H9 (cell line): ENCODE measurements at regions not wholly inside any gene's neighbourhood (a gene's known extent, or its start where the extent isn't known, plus 50 kb on each side); places are given as distances from the start of the nearest gene placed in this dataset.

Experiments used
- DNase-seq: peaks from one replicate; pipeline ENCODE4 v3.0.0-alpha.2; 2017
- H2AFZ ChIP-seq: one replicate; pipeline ENCODE4 v1.6.1; 2013; ENCODE audit warnings: mild to moderate bottlenecking, low read length, control low read depth, moderate library complexity
- H2AK5ac ChIP-seq: 2 replicates; pipeline ENCODE4 v1.6.1; 2013; ENCODE audit warnings: low read length, control low read depth, mixed read lengths; ENCODE audit not compliant: insufficient read length
- H2BK120ac ChIP-seq: one replicate; pipeline ENCODE4 v1.6.1; 2013; ENCODE audit warnings: low read depth, mild to moderate bottlenecking, low read length, control low read depth, inconsistent platforms; ENCODE audit not compliant: poor library complexity, severe bottlenecking
- H2BK12ac ChIP-seq: 2 replicates; pipeline ENCODE4 v1.6.1; 2013; ENCODE audit warnings: low read length, control low read depth, mixed read lengths, low read depth; ENCODE audit not compliant: insufficient read length
- H2BK15ac ChIP-seq: 2 replicates; pipeline ENCODE4 v1.6.1; 2013; ENCODE audit warnings: low read depth, low read length, control low read depth
- H2BK20ac ChIP-seq: one replicate; pipeline ENCODE4 v1.6.1; 2013; ENCODE audit warnings: low read depth, mild to moderate bottlenecking, low read length, control low read depth, inconsistent platforms; ENCODE audit not compliant: poor library complexity, severe bottlenecking
- H2BK5ac ChIP-seq: 2 replicates; pipeline ENCODE4 v1.6.1; 2013; ENCODE audit warnings: low read length, control low read depth, mixed read lengths; ENCODE audit not compliant: insufficient read length
- H3K14ac ChIP-seq: 2 replicates; pipeline ENCODE4 v1.6.1; 2013; ENCODE audit warnings: low read length, control low read depth; ENCODE audit not compliant: insufficient read depth
- H3K18ac ChIP-seq: 2 replicates; pipeline ENCODE4 v1.6.1; 2013; ENCODE audit warnings: low read depth, mild to moderate bottlenecking, mixed read lengths, low read length, control low read depth; ENCODE audit not compliant: insufficient read length
- H3K23ac ChIP-seq: 2 replicates; pipeline ENCODE4 v1.6.1; 2013; ENCODE audit warnings: low read length, control low read depth, mixed read lengths, low read depth; ENCODE audit not compliant: insufficient read length
- H3K23me2 ChIP-seq: 2 replicates; pipeline ENCODE4 v1.6.1; 2013; ENCODE audit warnings: low read depth, mild to moderate bottlenecking, mixed read lengths, low read length, control low read depth; ENCODE audit not compliant: insufficient read length, poor library complexity, severe bottlenecking
- H3K27ac ChIP-seq: 2 replicates; pipeline ENCODE4 v1.5.1; 2013; ENCODE audit warnings: low read length, control low read depth, mixed read lengths, low read depth; ENCODE audit not compliant: insufficient read length
- H3K27me3 ChIP-seq: 2 replicates; pipeline ENCODE4 v1.6.1; 2013; ENCODE audit warnings: low read length, control low read depth, inconsistent platforms; ENCODE audit not compliant: insufficient read depth
- H3K4ac ChIP-seq: 2 replicates; pipeline ENCODE4 v1.6.1; 2013; ENCODE audit warnings: low read depth, mild to moderate bottlenecking, control low read depth, inconsistent platforms, low read length, moderate library complexity
- H3K4me1 ChIP-seq: 2 replicates; pipeline ENCODE4 v1.6.1; 2013; ENCODE audit warnings: low read length, control low read depth, inconsistent platforms; ENCODE audit not compliant: insufficient read depth
- H3K4me2 ChIP-seq: 2 replicates; pipeline ENCODE4 v1.6.1; 2013; ENCODE audit warnings: low read length, control low read depth, mixed read lengths; ENCODE audit not compliant: insufficient read length, insufficient read depth
- H3K56ac ChIP-seq: 2 replicates; pipeline ENCODE4 v1.6.1; 2013; ENCODE audit warnings: low read depth, mild to moderate bottlenecking, mixed read lengths, low read length, control low read depth; ENCODE audit not compliant: insufficient read length
- H3K79me1 ChIP-seq: 2 replicates; pipeline ENCODE4 v1.6.1; 2013; ENCODE audit warnings: low read depth, mild to moderate bottlenecking, moderate library complexity, low read length, control low read depth, inconsistent platforms; ENCODE audit not compliant: insufficient read depth, poor library complexity, severe bottlenecking
- H3K79me2 ChIP-seq: 2 replicates; pipeline ENCODE4 v1.6.1; 2013; ENCODE audit warnings: low read length, control low read depth, inconsistent platforms; ENCODE audit not compliant: insufficient read depth
- H3K9ac ChIP-seq: 2 replicates; pipeline ENCODE4 v1.6.1; 2013; ENCODE audit warnings: low read length, control low read depth, mixed read lengths; ENCODE audit not compliant: insufficient read length; ENCODE audit errors: extremely low read depth
- H3K9me3 ChIP-seq: one replicate; pipeline ENCODE4 v1.6.1; 2013; ENCODE audit warnings: low read depth, low read length, inconsistent platforms; ENCODE audit not compliant: control insufficient read depth
- H3T11ph ChIP-seq: one replicate; pipeline ENCODE4 v1.6.1; 2013; ENCODE audit warnings: mild to moderate bottlenecking, low read length, control low read depth, inconsistent platforms
- H4K20me1 ChIP-seq: one replicate; pipeline ENCODE4 v1.6.1; 2013; ENCODE audit not compliant: control insufficient read depth, insufficient read length, insufficient read depth
- H4K5ac ChIP-seq: 2 replicates; pipeline ENCODE4 v1.6.1; 2013; ENCODE audit warnings: low read depth, mild to moderate bottlenecking, mixed read lengths, low read length, control low read depth; ENCODE audit not compliant: insufficient read length
- H4K8ac ChIP-seq: replicated peaks from 2 replicates; pipeline ENCODE4 v1.6.1; 2013; ENCODE audit warnings: low read length, control low read depth, mixed read lengths, low read depth; ENCODE audit not compliant: insufficient read length
- H4K91ac ChIP-seq: 2 replicates; pipeline ENCODE4 v1.6.1; 2013; ENCODE audit warnings: low read depth, mild to moderate bottlenecking, moderate library complexity, mixed read lengths, low read length, control low read depth; ENCODE audit not compliant: insufficient read length
- H3K27ac Mint-ChIP-seq, 3 experiments: 2 replicates in 2 of 3; 3 replicates in 1 of 3; pipeline ENCODE4 v1.8.0; 2020 to 2021; ENCODE audit warnings: mixed read lengths in 3 of 3, mild to moderate bottlenecking in 1 of 3, moderate library complexity in 1 of 3
- H3K27me3 Mint-ChIP-seq: 2 replicates; pipeline ENCODE4 v1.8.0; 2021; ENCODE audit warnings: low read depth, mild to moderate bottlenecking, moderate library complexity, mixed read lengths
- H3K36me3 Mint-ChIP-seq, 3 experiments: 2 replicates in 2 of 3; 3 replicates in 1 of 3; pipeline ENCODE4 v1.8.0; 2020 to 2021; ENCODE audit warnings: low read depth in 3 of 3, mixed read lengths in 3 of 3; ENCODE audit not compliant: insufficient read depth in 1 of 3
- H3K4me1 Mint-ChIP-seq, 2 experiments: 2 replicates each; pipeline ENCODE4 v1.8.0; 2020; ENCODE audit warnings: mixed read lengths in 2 of 2
- H3K4me3 Mint-ChIP-seq, 2 experiments: 2 replicates in 1 of 2; 3 replicates in 1 of 2; pipeline ENCODE4 v1.8.0; 2020 to 2021; ENCODE audit warnings: mild to moderate bottlenecking in 2 of 2, mixed read lengths in 2 of 2, moderate library complexity in 1 of 2
- H3K9me3 Mint-ChIP-seq, 2 experiments: 2 replicates in 1 of 2; 3 replicates in 1 of 2; pipeline ENCODE4 v1.8.0; 2020; ENCODE audit warnings: mild to moderate bottlenecking in 2 of 2, mixed read lengths in 2 of 2, moderate library complexity in 1 of 2
- WGBS: extraction: QIAGEN DNeasy Blood & Tissue Kit; methylation state at CpG from one replicate; pipeline ENCODE4 v1.1.7; 2013; ENCODE audit warnings: missing lambda C conversion rate, low lambda C conversion rate, mixed read lengths; ENCODE audit not compliant: insufficient read length; ENCODE audit errors: extremely low coverage; 5-methylcytosine and 5-hydroxymethylcytosine counted together
- TF ChIP-seq, protein P1 (sequence below): fragments of 200-600 bp; sonication (generic); conservative IDR thresholded peaks from 3 replicates; pipeline ENCODE4 v1.8.0; 2021; ENCODE audit warnings: antibody characterized with exemption, mild to moderate bottlenecking

DNA sequence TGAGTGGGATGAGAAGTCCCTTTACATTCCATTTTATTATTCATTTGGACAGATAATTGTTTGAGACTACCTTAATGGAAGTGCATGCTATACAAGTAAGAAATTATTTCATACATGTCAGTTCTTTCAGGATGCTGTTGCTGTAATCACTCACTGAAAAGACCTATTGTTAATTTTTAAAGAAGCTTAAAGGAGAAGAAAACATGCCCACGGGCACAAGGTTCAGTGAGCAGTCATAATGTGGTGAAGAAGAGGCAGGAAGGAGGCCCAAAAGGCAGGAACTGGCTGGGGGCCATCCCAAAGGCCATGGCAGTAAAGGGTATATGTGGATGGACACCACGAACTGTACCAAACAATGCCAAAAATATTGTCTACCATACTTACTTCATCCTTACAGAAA is 206.0 kb downstream of the LYPLAL1 start:
- Mint-ChIP-seq H3K36me3 (no peaks in the 10 kb centered on the region; a peak in 1 of 7 replicates), H3K4me3 (no peak overlapping the region), H3K4me1 (peaks cover 2 to 3% of the 10 kb centered on the region in 2 experiments), H3K27me3 (no peaks in the 10 kb centered on the region), H3K27ac (no peak overlapping the region), H3K9me3 (no peaks in the 10 kb centered on the region)
- H4K91ac ChIP-seq, result no peak overlapping the region
- no peak overlapping the region for H2BK120ac ChIP-seq
- H4K5ac ChIP-seq, result no peak overlapping the region
- no peak overlapping the region for H3K14ac ChIP-seq
- H3K27me3 ChIP-seq, result no peaks in the 10 kb centered on the region
- no peaks in the 10 kb centered on the region for H3K79me1 ChIP-seq
- H2BK12ac ChIP-seq, result no peak overlapping the region
- H3K4ac ChIP-seq, result no peak overlapping the region
- H3K4me1 ChIP-seq, result peaks cover 2% of the 10 kb centered on the region; the same call in 1 of the 2 replicates
- no CpG with 5 or more reads among the region's 2 CpGs for WGBS
- H3T11ph ChIP-seq, result no peak overlapping the region
- no peak overlapping the region for H3K23ac ChIP-seq
- H3K23me2 ChIP-seq, result no peaks in the 10 kb centered on the region
- no peak overlapping the region for H3K56ac ChIP-seq
- no peak overlapping the region for H2AFZ ChIP-seq
- no peak overlapping the region for H2BK15ac ChIP-seq
- H2BK20ac ChIP-seq, result no peak overlapping the region
- H3K9ac ChIP-seq, result no peak overlapping the region
- H4K8ac ChIP-seq, result no peak overlapping the region
- no peak overlapping the region for H3K4me2 ChIP-seq
- no peak overlapping the region for H2BK5ac ChIP-seq
- no peak overlapping the region for H3K18ac ChIP-seq
- no peak overlapping the region for H2AK5ac ChIP-seq
- no peak for DNase-seq
- H3K79me2 ChIP-seq, result no peaks in the 10 kb centered on the region
- TF ChIP-seq, protein P1, sequence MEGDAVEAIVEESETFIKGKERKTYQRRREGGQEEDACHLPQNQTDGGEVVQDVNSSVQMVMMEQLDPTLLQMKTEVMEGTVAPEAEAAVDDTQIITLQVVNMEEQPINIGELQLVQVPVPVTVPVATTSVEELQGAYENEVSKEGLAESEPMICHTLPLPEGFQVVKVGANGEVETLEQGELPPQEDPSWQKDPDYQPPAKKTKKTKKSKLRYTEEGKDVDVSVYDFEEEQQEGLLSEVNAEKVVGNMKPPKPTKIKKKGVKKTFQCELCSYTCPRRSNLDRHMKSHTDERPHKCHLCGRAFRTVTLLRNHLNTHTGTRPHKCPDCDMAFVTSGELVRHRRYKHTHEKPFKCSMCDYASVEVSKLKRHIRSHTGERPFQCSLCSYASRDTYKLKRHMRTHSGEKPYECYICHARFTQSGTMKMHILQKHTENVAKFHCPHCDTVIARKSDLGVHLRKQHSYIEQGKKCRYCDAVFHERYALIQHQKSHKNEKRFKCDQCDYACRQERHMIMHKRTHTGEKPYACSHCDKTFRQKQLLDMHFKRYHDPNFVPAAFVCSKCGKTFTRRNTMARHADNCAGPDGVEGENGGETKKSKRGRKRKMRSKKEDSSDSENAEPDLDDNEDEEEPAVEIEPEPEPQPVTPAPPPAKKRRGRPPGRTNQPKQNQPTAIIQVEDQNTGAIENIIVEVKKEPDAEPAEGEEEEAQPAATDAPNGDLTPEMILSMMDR, result no peak
- H3K27ac ChIP-seq, result no peak overlapping the region
- no peaks in the 10 kb centered on the region for H3K9me3 ChIP-seq
- no peaks in the 10 kb centered on the region for H4K20me1 ChIP-seq
